NB4 (cell line): ENCODE measurements at regions not wholly inside any gene's neighbourhood (a gene's known extent, or its start where the extent isn't known, plus 50 kb on each side); places are given as distances from the start of the nearest gene placed in this dataset.

ENCODE experiments used
- CTCF ChIP-seq: IDR thresholded peaks from one replicate; pipeline ENCODE4 v1.5.1; 2012; ENCODE audit warnings: low read depth, low read length
- MAX ChIP-seq: IDR thresholded peaks from 2 replicates; pipeline ENCODE4 v1.6.1; 2011; ENCODE audit warnings: low read depth, low read length
- MYC ChIP-seq: IDR thresholded peaks from 2 replicates; pipeline ENCODE4 v1.6.1; 2011; ENCODE audit warnings: low read depth, low read length
- POLR2A ChIP-seq: IDR thresholded peaks from 2 replicates; pipeline ENCODE4 v1.6.1; 2011; ENCODE audit warnings: mild to moderate bottlenecking; ENCODE audit not compliant: insufficient read length; ENCODE audit errors: extremely low read depth

GRCh38 chr7:12929476-12930140 lies 242.2 kb downstream of the ARL4A start:
- TF ChIP-seq POLR2A (no peak), CTCF (no peak), MYC (no peak), MAX (no peak)
